HG02981 (cell line): ENCODE measurements at regions not wholly inside any gene's neighbourhood (a gene's known extent, or its start where the extent isn't known, plus 50 kb on each side); places are given as distances from the start of the nearest gene placed in this dataset.
"Not testable (repeated sequence)": the region's sequence is repeated elsewhere in the genome, so short reads cannot be mapped to it uniquely, and the experiment has no call there.

Experiments
- ATAC-seq: cut with Tn5 transposase; IDR thresholded peaks from one replicate; pipeline ENCODE4 v1.9.1; 2021; ENCODE audit warnings: mild to moderate bottlenecking, moderate library complexity; ENCODE audit not compliant: unreplicated experiment

DNA sequence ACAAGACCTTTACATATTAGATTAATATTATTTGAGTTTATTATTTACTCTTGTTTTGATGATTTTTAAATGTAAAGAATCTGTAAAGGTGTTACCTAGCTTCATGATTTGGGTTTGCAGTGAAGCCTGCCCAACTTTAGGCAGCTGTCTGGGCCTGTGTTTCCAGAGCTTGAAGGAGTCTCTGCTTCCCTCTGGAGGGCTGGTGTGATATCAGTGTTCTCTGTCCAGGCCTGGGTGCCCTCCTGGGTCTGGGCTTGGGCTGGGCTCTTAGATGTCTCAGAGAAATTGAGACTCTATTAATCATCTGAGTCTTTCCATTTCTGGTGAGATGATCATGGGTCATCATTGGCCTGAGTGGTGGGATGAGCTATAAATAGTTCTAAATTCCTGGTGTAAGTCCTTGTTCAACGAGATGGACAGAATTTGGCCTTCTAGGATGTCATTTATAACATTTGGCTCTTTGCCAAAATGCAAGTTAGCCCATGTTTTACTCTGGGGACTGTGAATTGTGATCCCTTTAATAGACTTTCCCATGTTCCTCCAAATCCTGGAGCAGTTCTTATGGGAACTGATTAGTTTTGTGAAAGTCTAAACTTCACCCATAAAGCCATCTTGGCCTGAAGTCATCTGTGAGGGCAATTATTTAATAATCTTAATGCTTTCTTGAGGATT is 397.3 kb downstream of the TMEM121 start:
- ATAC-seq = not testable (repeated sequence)

- ATAC-seq = no peak
Observed at GRCh38 chr14:105924951-105925591, 398.7 kb downstream of the TMEM121 start.

DNA sequence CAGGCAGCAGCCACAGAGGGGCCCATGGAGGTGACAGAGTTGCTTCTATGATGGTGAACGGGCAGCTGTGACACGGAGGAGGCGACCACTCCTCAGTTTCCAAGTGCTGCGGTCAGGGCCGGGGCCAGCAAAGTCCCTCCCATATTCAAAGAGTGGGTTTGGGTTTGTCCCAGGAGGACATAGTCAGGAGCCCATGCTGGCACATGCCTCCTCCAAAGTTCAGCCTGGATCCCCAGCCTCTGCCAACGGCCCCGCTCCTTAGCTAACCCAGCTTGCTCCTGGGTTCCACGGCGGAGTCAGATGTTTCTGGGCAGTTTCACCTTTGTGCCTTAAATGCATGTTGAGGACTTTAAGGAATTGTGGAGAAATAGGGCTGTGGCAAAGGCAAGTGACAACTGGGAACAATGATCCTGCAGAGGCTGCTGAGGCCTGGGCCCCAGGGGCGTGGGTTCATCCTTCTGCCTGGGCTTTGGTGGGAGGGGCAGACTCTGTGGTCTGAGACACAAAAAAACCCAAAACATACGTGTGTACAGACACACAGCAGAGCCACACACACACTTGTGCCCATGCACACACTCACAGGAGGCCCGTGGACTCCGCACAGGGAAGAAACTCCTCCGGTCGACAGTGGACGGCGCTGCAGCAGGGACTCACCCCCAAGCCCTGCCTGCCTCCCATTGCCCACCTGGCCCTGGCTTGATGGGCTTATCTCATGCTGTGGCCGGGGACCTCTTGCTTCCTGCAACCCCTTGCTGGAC is 399.4 kb downstream of the TMEM121 start:
- ATAC-seq = no peak

DNA sequence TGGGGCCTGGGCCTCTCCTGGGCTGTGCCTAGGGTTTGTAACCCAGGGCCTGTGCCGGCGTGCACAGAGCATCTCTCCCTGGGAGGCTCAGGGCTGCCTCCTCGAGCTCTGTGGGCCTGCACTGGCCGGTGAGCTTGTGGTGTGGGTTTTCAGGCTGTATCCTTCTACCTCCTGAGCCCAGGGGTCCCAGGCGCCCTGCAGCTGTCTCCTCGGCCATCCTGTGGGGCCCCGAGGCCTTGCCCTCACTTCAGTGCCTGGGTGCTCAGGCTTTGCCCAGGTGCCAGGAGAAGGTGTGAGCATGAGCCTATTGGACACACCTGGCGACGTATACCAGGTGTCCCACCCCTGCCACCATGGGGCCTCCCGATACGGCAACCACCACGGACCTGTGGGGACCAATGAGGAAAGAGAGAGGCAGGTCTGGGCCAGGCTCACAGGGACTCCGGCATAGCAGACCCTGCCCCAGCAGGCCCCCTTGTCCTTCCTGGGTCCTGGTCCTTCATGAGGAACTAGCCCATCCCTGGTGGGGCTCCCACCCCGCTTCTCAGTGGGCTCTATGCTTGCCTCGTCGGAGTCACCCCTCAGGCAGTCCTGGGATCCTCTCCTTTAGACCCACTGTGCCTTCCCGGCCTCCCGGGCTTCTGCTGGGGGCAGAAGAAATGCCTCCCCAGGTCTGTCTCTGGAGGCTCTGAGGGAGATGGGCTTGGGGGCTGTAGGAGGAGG is 400.2 kb downstream of the TMEM121 start:
- no peak for ATAC-seq

DNA sequence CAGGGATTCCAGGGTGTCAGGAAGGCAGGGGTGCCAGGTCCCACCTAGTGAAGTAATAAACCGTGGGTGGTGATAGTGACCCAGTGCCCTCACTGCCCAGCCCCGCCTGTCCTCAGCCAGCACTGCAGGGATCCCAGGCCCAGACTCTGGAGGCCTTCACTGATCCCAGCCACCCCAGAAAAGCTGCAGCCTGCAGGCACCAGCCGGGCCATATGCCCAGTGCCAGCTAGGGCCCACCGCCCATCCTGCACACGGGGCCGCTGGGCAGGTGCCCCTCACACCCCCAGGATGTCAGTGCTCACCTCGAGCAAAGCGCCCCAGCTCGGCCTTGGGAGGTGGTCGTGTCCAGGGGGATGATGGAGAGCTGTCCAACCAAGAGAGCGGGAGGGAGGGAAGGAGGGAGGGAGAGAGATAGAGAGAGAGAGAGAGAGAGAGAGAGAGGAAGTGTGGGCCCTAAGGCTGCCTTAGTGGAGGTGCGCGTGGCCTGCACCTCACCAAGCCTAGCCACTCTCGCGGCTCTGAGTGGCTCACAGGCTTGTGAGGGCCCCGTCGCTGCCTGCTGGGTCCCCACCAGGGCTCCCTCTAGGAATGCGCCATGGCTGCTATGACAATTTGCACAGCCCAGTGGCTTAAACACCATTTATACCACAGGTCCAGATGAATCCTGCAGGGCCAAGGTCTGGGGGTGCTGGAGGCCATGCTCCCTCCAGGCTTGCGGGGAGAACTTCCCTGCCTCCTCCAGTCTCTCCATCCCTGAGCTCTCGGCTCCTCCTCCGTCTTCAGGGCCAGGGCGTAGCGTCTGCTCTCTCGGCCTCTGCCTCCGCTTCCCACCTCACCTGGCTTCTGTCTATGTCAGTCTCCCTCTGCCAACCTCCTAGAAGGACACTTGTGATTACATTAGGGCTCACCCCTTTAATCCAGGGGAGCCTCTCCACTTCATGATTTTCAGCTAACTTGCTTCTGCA is 401.0 kb downstream of the TMEM121 start:
- ATAC-seq = no peak

DNA sequence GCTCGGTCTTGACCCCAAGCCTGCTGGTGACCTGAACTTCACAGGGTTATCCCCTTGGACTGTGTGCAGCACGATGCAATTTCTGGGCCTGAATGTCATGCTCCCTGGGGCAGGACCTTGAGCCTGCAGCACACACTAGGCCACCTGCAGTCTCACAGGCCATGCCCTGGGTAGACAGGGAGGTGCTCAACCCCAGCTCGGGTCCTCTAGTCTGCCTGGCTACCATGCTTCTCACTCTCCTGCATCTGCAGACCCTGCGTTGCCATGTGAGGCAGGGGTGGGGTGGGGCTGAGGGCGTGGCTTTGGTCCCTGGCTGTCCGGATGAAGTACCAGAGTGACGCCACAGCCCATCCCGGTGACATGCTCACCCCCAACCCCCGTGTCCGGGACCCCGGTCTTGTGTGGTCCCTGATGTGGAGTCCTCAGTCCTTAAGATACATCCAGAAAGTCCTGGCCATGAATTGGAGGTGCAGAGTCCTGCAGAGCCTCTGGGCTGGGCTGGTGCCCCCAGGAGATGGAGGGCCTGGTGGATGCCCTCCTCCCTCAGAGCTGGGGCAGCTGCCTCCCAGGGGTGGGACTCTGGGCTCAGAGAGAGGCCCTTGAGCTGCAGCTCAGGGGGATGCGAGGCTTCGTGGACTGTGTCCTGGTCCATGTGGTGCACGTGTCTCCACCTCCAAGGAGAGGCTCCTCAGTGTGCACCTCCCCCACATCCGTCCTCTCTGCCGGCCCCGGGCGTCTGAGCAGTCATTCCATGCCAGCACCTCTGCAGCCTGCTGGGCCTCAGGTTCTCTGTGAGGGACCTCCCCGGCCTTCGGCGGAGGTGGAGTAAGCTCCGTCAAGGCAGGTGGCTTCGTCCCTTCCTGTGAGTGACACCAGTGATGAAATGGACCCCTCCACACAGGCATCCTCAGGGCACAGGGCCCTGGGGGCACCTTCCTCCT is 402.1 kb downstream of the TMEM121 start:
- not testable (repeated sequence) for ATAC-seq

GRCh38 chr14:105929327-105930081 is 403.1 kb downstream of the TMEM121 start:
- ATAC-seq = no peak

DNA sequence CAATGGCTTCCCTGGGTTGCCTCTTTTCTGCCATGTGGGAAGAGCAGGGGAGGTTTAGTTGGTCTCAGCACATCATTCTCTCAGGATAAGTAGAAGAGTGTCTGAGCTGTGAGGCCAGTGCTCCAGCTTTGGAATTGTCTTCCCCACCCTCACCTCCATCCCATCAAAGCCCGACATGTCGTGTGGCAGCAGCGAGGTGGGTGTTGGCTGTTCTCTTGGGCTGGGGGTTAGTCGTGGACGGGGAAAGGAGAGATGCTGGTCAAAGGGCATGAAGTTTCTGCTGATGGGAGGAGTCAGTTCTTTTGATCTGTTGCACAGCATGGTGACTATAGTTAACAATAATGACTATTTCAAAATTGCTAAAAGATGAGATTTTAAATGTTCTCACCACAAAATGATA is 404.2 kb downstream of the TMEM121 start:
- no peak for ATAC-seq

- ATAC-seq = no peak
Observed at GRCh38 chr14:105931808-105932483, 405.6 kb downstream of the TMEM121 start.

GRCh38 chr14:105933238-105933637 is 406.9 kb downstream of the TMEM121 start:
- no peak for ATAC-seq

DNA sequence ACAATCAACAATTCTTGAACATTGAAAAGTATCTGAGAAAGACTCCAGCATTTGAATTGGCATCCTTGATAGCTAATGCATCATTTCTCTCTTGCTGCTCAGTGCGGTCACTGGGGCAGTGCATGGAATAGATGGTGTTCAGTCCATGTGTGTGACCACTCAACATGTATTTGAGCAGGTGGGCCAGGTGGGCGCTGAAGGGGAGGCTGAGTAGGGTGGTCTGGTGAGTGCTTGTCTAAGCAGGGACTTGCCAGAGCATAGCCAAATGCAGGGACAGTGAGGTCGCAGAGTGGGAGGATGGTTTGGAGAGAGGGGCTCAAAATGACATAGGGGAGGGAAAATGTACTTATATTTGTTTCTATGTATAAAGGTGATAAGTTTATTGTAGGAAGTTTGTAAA is 409.0 kb downstream of the TMEM121 start:
- ATAC-seq = no peak

DNA sequence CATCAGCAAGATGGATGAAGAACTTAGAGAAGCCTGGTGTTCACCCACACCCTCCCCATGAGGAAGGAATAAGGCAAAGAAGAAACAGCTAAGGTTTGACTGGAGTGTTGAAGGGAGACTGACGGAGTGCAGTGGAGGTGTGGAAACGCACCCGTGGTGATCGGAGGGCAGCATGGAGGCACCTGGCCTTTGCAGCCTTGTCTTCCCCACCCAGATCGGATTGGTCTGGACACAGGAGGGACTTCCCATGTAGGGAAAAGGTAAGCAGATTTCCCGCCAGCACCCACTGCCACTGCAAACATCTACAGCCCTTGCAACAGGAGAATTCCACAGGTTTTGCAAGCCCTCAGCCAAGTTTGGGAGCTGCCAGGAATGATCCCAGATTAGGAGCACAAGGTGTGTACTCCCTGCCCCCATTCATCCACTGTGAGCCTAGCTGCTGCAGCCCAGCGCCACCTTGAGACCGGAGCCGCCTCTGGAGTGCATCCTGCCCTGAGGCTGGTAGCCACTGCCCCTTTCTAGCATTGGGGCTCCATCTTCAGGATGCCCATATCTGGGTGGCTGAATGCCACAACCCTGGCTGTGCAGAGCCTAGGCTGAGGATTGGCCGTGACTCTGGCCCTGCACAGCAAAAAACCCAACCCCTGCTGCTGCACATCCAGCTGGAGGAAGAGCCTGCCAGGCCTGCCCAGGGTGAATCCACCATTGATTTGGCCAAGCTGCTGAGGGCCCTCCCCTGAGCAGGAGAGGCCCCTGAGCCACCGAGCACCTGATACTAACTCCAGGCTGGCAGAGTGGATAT is 411.1 kb downstream of the TMEM121 start:
- ATAC-seq = no peak

DNA sequence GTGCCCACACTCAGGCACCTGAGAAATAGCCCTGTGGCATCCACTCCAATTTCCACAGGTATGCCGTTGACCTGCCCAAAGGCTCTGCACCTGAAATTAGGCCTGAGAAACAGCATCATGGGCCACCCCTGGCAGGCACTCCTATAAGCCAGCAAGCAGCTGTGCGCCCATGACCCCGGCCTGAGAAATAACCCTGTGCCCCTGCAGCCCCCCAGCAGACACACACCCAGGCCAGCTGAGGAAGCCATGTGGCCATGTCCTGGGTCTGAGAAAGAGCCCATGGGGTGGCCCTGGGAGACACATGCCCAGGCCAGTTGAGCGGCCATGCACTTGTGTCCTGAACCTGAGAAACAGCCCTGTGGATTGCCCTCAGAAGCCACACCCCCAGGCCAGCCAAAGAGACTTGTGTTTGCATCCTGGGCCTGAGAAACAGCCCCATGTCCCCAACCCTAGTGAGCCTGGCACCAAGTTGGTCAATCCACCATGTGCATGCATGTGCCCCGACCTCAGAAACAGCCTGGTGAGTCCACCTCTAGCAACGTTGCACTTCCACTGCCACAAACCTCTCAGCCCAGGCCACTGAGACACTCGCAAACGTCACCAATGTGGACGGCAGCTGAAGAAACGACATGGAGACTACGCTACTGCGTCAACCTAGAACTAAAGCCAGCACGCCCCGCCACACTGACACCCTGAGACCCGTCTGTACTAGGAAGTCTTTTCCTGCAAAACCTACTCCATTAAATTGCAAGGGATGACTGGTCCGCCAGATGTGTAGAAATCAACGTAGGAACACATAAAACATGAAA is 411.9 kb downstream of the TMEM121 start:
- no peak for ATAC-seq

GRCh38 chr14:105938959-105939358 is 412.6 kb downstream of the TMEM121 start:
- no peak for ATAC-seq

DNA sequence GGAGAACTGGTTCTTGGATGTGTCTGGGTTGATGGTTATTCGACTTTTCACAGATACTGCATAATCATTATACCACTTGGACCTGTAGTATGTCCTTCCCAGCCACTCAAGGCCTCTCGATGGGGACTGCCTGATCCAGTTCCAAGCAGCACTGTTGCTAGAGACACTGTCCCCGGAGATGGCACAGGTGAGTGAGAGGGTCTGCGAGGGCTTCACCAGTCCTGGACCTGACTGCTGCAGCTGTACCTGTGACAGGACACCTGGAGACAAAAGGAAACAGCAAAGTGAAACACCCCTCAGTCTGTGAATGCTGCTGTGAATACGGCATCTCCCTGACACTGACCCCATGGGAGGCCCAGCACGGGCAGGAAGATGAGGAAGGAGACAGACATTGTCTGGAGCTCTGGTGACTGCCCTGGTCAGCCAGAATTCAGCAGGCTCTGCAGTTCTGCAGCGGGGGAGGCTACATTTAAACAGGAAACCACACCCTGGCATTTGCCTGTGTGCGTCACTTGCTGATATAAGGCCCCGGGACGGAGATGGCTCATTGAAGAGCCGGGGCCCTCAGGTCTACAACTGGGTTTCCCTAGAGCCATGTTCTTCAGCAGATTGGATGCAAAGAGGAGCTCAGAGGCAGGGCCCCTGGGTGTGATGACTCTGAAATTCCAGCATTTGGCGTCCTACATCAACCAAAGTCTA is 413.6 kb downstream of the TMEM121 start:
- ATAC-seq = no peak
